Subcutaneous abdominal adipose tissue (tissue), 5 donors: ENCODE measurements at regions not wholly inside any gene's neighbourhood (a gene's known extent, or its start where the extent isn't known, plus 50 kb on each side); places are given as distances from the start of the nearest gene placed in this dataset.

Source experiments
- H3K27ac ChIP-seq: one replicate; pipeline ENCODE4 v1.7.0; 2013; ENCODE audit warnings: low read depth, mild to moderate bottlenecking, inconsistent platforms, low read length, moderate library complexity
- H3K27me3 ChIP-seq, 5 donors: one replicate each; pipeline ENCODE4 v1.7.0; 2013; ENCODE audit warnings: low read length in 5 of 5, inconsistent platforms in 1 of 5; ENCODE audit not compliant: control insufficient read depth in 5 of 5, insufficient read depth in 4 of 5
- H3K36me3 ChIP-seq, 5 donors: one replicate each; pipeline ENCODE4 v1.7.0; 2013; ENCODE audit warnings: low read length in 5 of 5; ENCODE audit not compliant: control insufficient read depth in 5 of 5, insufficient read depth in 5 of 5
- H3K4me1 ChIP-seq, 5 donors: one replicate each; pipeline ENCODE4 v1.7.0; 2013; ENCODE audit warnings: low read length in 5 of 5, mild to moderate bottlenecking in 3 of 5, moderate library complexity in 1 of 5; ENCODE audit not compliant: control insufficient read depth in 5 of 5, insufficient read depth in 5 of 5
- H3K4me3 ChIP-seq, 5 donors: one replicate each; pipeline ENCODE4 v1.7.0; 2013; ENCODE audit warnings: low read length in 5 of 5, low read depth in 1 of 5
- H3K9ac ChIP-seq, 5 donors: one replicate each; pipeline ENCODE4 v1.7.0; 2013; ENCODE audit warnings: low read length in 5 of 5, mild to moderate bottlenecking in 4 of 5, moderate library complexity in 3 of 5
- H3K9me3 ChIP-seq, 5 donors: one replicate each; pipeline ENCODE4 v1.7.0; 2013; ENCODE audit warnings: low read length in 5 of 5; ENCODE audit not compliant: control insufficient read depth in 5 of 5
- donor health status: healthy.
- donor health status: healthy.
- donor health status: healthy.
- donor health status: healthy.
- donor health status: healthy.

DNA sequence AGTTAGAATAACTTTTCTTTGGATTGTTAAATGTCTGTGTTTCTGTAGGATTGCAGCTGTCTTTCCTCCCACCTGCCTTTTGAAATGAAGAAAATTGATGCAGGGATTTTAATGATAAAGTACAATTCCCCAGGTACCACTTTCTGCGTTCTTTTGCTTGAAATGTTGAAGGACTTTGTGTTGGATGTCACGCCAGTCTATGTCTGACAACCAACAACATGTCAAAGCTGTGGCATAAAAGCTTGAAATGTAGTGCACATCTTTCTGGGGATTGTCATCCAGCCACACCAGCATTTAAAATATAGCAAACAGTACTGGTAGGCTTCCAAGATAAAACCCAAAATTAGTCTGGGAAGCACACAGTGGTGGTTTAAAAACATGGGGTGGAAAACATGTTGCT is 381.4 kb downstream of the TMEM161B start:
- H3K4me1 ChIP-seq: no peaks in the 10 kb centered on the region
- peaks cover 0 to 4% (median 0%) of the 10 kb centered on the region in 5 donors for H3K9me3 ChIP-seq
- no peak overlapping the region for H3K27ac ChIP-seq
- no peaks in the 10 kb centered on the region for H3K36me3 ChIP-seq
- no peak overlapping the region for H3K4me3 ChIP-seq
- H3K9ac ChIP-seq: no peak overlapping the region
- H3K27me3 ChIP-seq: no peaks in the 10 kb centered on the region

- Histone ChIP-seq H3K27ac (no peak overlapping the region), H3K4me3 (no peak overlapping the region), H3K9me3 (peaks cover 0 to 4% (median 3%) of the 10 kb centered on the region in 5 donors), H3K36me3 (no peaks in the 10 kb centered on the region), H3K27me3 (no peaks in the 10 kb centered on the region), H3K4me1 (no peaks in the 10 kb centered on the region), H3K9ac (no peak overlapping the region)
These were observed 382.5 kb downstream of the TMEM161B start for GRCh38 chr5:87886164-87886563.

- peaks cover 0 to 5% (median 4%) of the 10 kb centered on the region in 5 donors for H3K9me3 ChIP-seq
- no peak overlapping the region for H3K27ac ChIP-seq
- H3K4me1 ChIP-seq: no peaks in the 10 kb centered on the region
- no peaks in the 10 kb centered on the region for H3K36me3 ChIP-seq
- H3K27me3 ChIP-seq: no peaks in the 10 kb centered on the region
- no peak overlapping the region for H3K9ac ChIP-seq
- H3K4me3 ChIP-seq: no peak overlapping the region
These were observed 382.9 kb downstream of the TMEM161B start for GRCh38 chr5:87885758-87886157.

DNA sequence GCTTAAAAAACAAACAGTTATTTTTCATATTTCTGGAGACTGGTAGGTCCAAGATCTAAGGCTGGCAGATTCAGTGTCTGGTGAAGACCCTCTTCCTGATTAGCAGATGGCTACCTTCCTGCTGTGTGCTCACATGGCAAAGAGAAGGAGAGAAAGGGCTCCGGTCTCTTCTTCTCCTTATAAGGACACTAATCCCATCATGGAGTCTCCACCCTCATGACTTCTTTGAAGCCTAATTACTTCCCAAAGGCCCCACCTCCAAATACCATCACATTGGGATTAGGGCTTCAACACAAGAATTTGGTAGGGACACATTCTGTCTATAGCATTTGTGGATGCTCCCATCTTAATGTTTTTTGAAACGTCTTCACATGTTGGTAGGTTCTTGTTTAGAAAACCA is 391.1 kb downstream of the TMEM161B start:
- H3K9ac ChIP-seq: no peak overlapping the region
- H3K27ac ChIP-seq: no peak overlapping the region
- peaks cover under 1 to 8% (median 5%) of the 10 kb centered on the region in 5 donors for H3K9me3 ChIP-seq
- H3K36me3 ChIP-seq: no peaks in the 10 kb centered on the region
- H3K4me3 ChIP-seq: no peak overlapping the region
- no peaks in the 10 kb centered on the region for H3K27me3 ChIP-seq
- H3K4me1 ChIP-seq: no peaks in the 10 kb centered on the region

- Histone ChIP-seq H3K36me3 (no peaks in the 10 kb centered on the region), H3K27me3 (no peaks in the 10 kb centered on the region), H3K4me3 (no peak overlapping the region), H3K9me3 (peaks cover 0 to 8% (median 5%) of the 10 kb centered on the region in 5 donors), H3K4me1 (no peaks in the 10 kb centered on the region), H3K27ac (no peak overlapping the region), H3K9ac (no peak overlapping the region)
These were observed 391.6 kb downstream of the TMEM161B start for GRCh38 chr5:87877023-87877422.

DNA sequence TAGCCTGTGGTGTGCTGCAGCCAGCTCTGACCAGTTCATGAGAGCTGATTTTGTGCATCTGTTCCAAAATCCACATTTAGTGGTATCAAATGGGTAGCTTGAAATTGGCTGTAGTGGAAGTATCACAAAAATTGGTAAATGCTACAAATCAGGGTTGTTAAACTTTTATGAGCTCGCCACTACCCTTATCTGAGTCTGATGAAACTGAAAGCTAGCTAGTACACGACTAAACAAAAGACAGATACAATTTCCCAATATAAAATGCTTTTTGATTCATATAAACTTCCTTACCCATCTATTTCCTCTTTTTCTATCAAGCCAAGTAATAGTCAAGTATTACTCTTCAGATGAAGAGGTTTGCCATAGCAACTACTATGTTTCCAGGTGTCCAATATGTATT is 392.0 kb downstream of the TMEM161B start:
- no peaks in the 10 kb centered on the region for H3K36me3 ChIP-seq
- H3K9me3 ChIP-seq: peaks cover 0 to 8% (median 5%) of the 10 kb centered on the region in 5 donors
- H3K27me3 ChIP-seq: no peaks in the 10 kb centered on the region
- no peaks in the 10 kb centered on the region for H3K4me1 ChIP-seq
- no peak overlapping the region for H3K4me3 ChIP-seq
- no peak overlapping the region for H3K27ac ChIP-seq
- no peak overlapping the region for H3K9ac ChIP-seq

DNA sequence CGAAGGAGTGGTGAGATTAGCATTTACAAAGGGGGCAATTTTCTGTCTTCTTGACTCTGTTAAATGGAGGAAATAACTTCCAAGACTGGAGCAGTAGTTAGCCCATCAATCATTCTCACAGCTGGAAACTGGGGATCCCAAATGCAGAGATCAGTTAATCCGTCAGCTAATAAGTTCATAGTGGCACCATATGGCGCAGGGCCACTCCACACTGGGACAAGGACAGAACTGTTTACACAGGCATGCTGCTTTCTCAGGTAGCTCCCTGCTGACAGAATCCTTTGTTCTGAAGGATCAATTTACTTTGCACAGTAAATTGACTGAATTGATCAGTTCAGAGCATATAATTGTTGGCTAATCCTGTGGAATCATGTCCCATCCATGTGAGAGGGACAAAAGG is 395.7 kb downstream of the TMEM161B start:
- no peaks in the 10 kb centered on the region for H3K9me3 ChIP-seq
- no peak overlapping the region for H3K27ac ChIP-seq
- no peaks in the 10 kb centered on the region for H3K4me1 ChIP-seq
- H3K36me3 ChIP-seq: no peaks in the 10 kb centered on the region
- H3K4me3 ChIP-seq: no peak overlapping the region
- H3K27me3 ChIP-seq: no peaks in the 10 kb centered on the region
- H3K9ac ChIP-seq: no peak overlapping the region

- H3K4me1 ChIP-seq: no peaks in the 10 kb centered on the region
- H3K36me3 ChIP-seq: no peaks in the 10 kb centered on the region
- H3K27ac ChIP-seq: no peak overlapping the region
- peaks cover 0 to 5% (median 0%) of the 10 kb centered on the region in 5 donors for H3K27me3 ChIP-seq
- H3K9ac ChIP-seq: no peak overlapping the region
- no peaks in the 10 kb centered on the region for H3K9me3 ChIP-seq
- no peak overlapping the region for H3K4me3 ChIP-seq
These were observed 399.9 kb downstream of the TMEM161B start for GRCh38 chr5:87868792-87869191.

DNA sequence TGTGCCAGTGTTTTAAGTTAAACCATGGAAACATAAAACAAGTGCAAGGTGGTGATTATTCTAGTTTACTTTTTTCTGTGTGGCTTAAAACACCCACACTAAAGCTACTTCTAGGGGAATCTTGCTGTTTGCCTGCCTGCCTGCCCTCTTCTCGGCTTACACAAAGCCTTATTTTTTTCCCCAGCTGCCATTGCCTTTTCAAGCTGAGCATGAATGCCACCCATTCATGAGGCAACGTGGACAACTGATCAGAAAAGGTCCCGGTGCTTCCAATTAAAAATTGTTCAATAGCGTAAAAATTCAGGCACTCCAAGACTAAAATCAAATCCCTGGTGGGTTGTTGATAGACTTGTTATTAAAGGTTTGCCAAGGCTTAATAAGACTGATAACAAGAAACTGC is 401.4 kb downstream of the TMEM161B start:
- H3K36me3 ChIP-seq: no peaks in the 10 kb centered on the region
- no peak overlapping the region for H3K27ac ChIP-seq
- no peak overlapping the region for H3K4me3 ChIP-seq
- no peak overlapping the region for H3K9ac ChIP-seq
- H3K27me3 ChIP-seq: peaks cover 0 to 5% (median 0%) of the 10 kb centered on the region in 5 donors
- no peaks in the 10 kb centered on the region for H3K9me3 ChIP-seq
- no peaks in the 10 kb centered on the region for H3K4me1 ChIP-seq

DNA sequence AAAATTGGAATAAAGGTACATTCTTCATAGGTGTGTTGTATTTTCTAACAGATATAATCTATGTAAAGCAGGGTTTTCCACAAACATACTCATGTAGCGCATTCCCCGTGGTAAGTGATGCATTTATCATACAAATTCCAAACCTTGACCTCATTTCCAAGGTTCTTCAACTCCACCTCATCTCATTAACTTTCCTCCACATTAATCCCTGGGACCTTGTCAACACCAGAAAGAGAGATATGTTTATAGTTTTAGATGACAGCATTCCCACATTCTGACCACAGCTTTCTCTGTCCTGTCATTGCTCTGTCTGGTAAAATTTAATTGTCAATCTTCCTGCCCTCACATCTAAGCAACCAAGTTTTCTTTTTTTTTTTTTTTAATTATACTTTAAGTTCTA is 415.1 kb downstream of the TMEM161B start:
- H3K4me1 ChIP-seq: no peaks in the 10 kb centered on the region
- no peak overlapping the region for H3K4me3 ChIP-seq
- H3K27me3 ChIP-seq: peaks cover 0 to 4% (median 0%) of the 10 kb centered on the region in 5 donors
- H3K27ac ChIP-seq: no peak overlapping the region
- H3K36me3 ChIP-seq: no peaks in the 10 kb centered on the region
- no peak overlapping the region for H3K9ac ChIP-seq
- no peaks in the 10 kb centered on the region for H3K9me3 ChIP-seq

DNA sequence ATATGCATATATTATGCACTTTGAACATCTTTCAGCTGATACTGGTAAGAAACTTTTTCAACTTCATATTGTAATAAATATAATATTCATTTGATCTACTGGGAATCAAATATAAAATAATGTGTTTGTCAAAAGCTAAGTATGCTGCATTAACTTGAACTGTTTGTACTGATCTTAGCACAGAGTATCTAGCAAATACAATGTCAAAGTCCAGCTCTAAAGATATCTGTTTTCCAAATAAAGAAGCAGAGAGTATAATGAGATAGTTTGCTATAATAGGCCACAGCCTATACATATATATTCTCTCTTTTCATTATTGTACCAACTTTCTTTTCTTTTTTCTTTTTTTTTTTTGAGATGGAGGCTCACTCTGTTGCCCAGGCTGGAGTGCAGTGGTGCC is 417.0 kb downstream of the TMEM161B start:
- Histone ChIP-seq H3K9me3 (no peaks in the 10 kb centered on the region), H3K4me3 (no peak overlapping the region), H3K27ac (no peak overlapping the region), H3K36me3 (no peaks in the 10 kb centered on the region), H3K9ac (no peak overlapping the region), H3K27me3 (peaks cover 0 to 4% (median 0%) of the 10 kb centered on the region in 5 donors), H3K4me1 (no peaks in the 10 kb centered on the region)
